ENCODE measurements at regions not wholly inside any gene's neighbourhood (a gene's known extent, or its start where the extent isn't known, plus 50 kb on each side); places are given as distances from the start of the nearest gene placed in this dataset.

- Mint-ChIP-seq H3K9me3 (peaks cover 10 to 11% of the 10 kb centered on the region in 2 donors), H3K36me3 (no peaks in the 10 kb centered on the region), H3K27ac (no peak overlapping the region)
- no peak for DNase-seq (ENCODE audit: low spot score in 2 of 2)
- no peak for ATAC-seq
Measured at GRCh38 chr9:26357803-26358344, 534.7 kb downstream of the CAAP1 start.

- H3K27ac Mint-ChIP-seq: no peak overlapping the region
Measured at GRCh38 chr9:26356491-26356890, 536.1 kb downstream of the CAAP1 start.

GRCh38 chr9:26346942-26347477 is 545.6 kb downstream of the CAAP1 start:
- Mint-ChIP-seq H3K36me3 (peaks cover 0 to 4% of the 10 kb centered on the region in 2 donors), H3K9me3 (peaks cover 20 to 22% of the 10 kb centered on the region in 2 donors), H3K27ac (no peak overlapping the region)
- no peak for DNase-seq (ENCODE audit: low spot score in 2 of 2)
- no peak for ATAC-seq

More at GRCh38 chr9:26356491-26356890, 536.1 kb downstream of the CAAP1 start:
- ATAC-seq: no peak
- DNase-seq (ENCODE audit: low spot score in 2 of 2): no peak
- peaks cover 13 to 15% of the 10 kb centered on the region in 2 donors for H3K9me3 Mint-ChIP-seq
- H3K36me3 Mint-ChIP-seq: no peaks in the 10 kb centered on the region

GRCh38 chr9:26341545-26341944 is 551.1 kb downstream of the CAAP1 start:
- ATAC-seq (no peak), DNase-seq (ENCODE audit: low spot score in 2 of 2) (no peak)
- H3K36me3 Mint-ChIP-seq: peaks cover 0 to 4% of the 10 kb centered on the region in 2 donors
- H3K9me3 Mint-ChIP-seq: peaks cover 23 to 28% of the 10 kb centered on the region in 2 donors
- H3K27ac Mint-ChIP-seq: no peak overlapping the region

GRCh38 chr9:26339796-26340195 is 552.8 kb downstream of the CAAP1 start:
- Mint-ChIP-seq H3K36me3 (peaks cover 0 to 4% of the 10 kb centered on the region in 2 donors), H3K27ac (no peak overlapping the region), H3K9me3 (peaks cover 17 to 21% of the 10 kb centered on the region in 2 donors)
- ATAC-seq (no peak), DNase-seq (ENCODE audit: low spot score in 2 of 2) (no peak)

- ATAC-seq (no peak), DNase-seq (ENCODE audit: low spot score in 2 of 2) (no peak)
- Mint-ChIP-seq H3K9me3 (peaks cover 12 to 13% of the 10 kb centered on the region in 2 donors), H3K36me3 (no peaks in the 10 kb centered on the region), H3K27ac (no peak overlapping the region)
Measured at GRCh38 chr9:26335116-26335515, 557.5 kb downstream of the CAAP1 start.

- Mint-ChIP-seq H3K9me3 (peaks cover 12 to 13% of the 10 kb centered on the region in 2 donors), H3K36me3 (no peaks in the 10 kb centered on the region), H3K27ac (no peak overlapping the region)
- no peak for ATAC-seq
- DNase-seq (ENCODE audit: low spot score in 2 of 2): no peak
Measured at GRCh38 chr9:26334706-26335105, 557.9 kb downstream of the CAAP1 start.

- DNase-seq (ENCODE audit: low spot score in 2 of 2) (no peak), ATAC-seq (no peak)
- no peaks in the 10 kb centered on the region for H3K36me3 Mint-ChIP-seq
- peaks cover 3 to 9% of the 10 kb centered on the region in 2 donors for H3K9me3 Mint-ChIP-seq
- no peak overlapping the region for H3K27ac Mint-ChIP-seq
Measured at GRCh38 chr9:26331223-26331622, 561.4 kb downstream of the CAAP1 start.

GRCh38 chr9:26329974-26330373 is 562.6 kb downstream of the CAAP1 start:
- ATAC-seq: no peak
- peaks cover 3 to 9% of the 10 kb centered on the region in 2 donors for H3K9me3 Mint-ChIP-seq

GRCh38 chr9:26326563-26326962 is 566.0 kb downstream of the CAAP1 start:
- no peak for DNase-seq (ENCODE audit: low spot score in 2 of 2)
- peaks cover 14 to 20% of the 10 kb centered on the region in 2 donors for H3K9me3 Mint-ChIP-seq

More at GRCh38 chr9:26329974-26330373, 562.6 kb downstream of the CAAP1 start:
- Mint-ChIP-seq H3K27ac (no peak overlapping the region), H3K36me3 (no peaks in the 10 kb centered on the region)
- no peak for DNase-seq (ENCODE audit: low spot score in 2 of 2)

GRCh38 chr9:26325444-26325829 is 567.2 kb downstream of the CAAP1 start:
- no peak for ATAC-seq
- Mint-ChIP-seq H3K27ac (no peak overlapping the region), H3K36me3 (no peaks in the 10 kb centered on the region), H3K9me3 (peaks cover 12 to 15% of the 10 kb centered on the region in 2 donors)
- no peak for DNase-seq (ENCODE audit: low spot score in 2 of 2)

More at GRCh38 chr9:26326563-26326962, 566.0 kb downstream of the CAAP1 start:
- no peak for ATAC-seq
- Mint-ChIP-seq H3K36me3 (no peaks in the 10 kb centered on the region), H3K27ac (no peak overlapping the region)

GRCh38 chr9:26324786-26325443 is 567.7 kb downstream of the CAAP1 start:
- ATAC-seq (no peak), DNase-seq (ENCODE audit: low spot score in 2 of 2) (no peak)
- H3K9me3 Mint-ChIP-seq: peaks cover 12 to 15% of the 10 kb centered on the region in 2 donors
- no peak overlapping the region for H3K27ac Mint-ChIP-seq
- H3K36me3 Mint-ChIP-seq: no peaks in the 10 kb centered on the region

- Mint-ChIP-seq H3K9me3 (peaks cover 11 to 12% of the 10 kb centered on the region in 2 donors), H3K27ac (no peak overlapping the region), H3K36me3 (no peaks in the 10 kb centered on the region)
- no peak for DNase-seq (ENCODE audit: low spot score in 2 of 2)
- no peak for ATAC-seq
Measured at GRCh38 chr9:26321935-26322334, 570.7 kb downstream of the CAAP1 start.

- Mint-ChIP-seq H3K9me3 (peaks cover 11 to 12% of the 10 kb centered on the region in 2 donors), H3K36me3 (no peaks in the 10 kb centered on the region), H3K27ac (no peak overlapping the region)
- ATAC-seq (no peak), DNase-seq (ENCODE audit: low spot score in 2 of 2) (no peak)
Measured at GRCh38 chr9:26319859-26320258, 572.7 kb downstream of the CAAP1 start.

- Mint-ChIP-seq H3K9me3 (peaks cover 0 to 14% of the 10 kb centered on the region in 2 donors), H3K27ac (no peak overlapping the region), H3K36me3 (no peaks in the 10 kb centered on the region)
- DNase-seq (ENCODE audit: low spot score in 2 of 2) (no peak), ATAC-seq (no peak)
Measured at GRCh38 chr9:26313108-26313507, 579.5 kb downstream of the CAAP1 start.

- no peak for DNase-seq (ENCODE audit: low spot score in 2 of 2)
- ATAC-seq: no peak
- Mint-ChIP-seq H3K9me3 (peaks cover 10 to 24% of the 10 kb centered on the region in 2 donors), H3K36me3 (no peaks in the 10 kb centered on the region), H3K27ac (no peak overlapping the region)
Measured at GRCh38 chr9:26311463-26311995, 581.1 kb downstream of the CAAP1 start.

- ATAC-seq (no peak), DNase-seq (ENCODE audit: low spot score in 2 of 2) (no peak)
- Mint-ChIP-seq H3K27ac (no peak overlapping the region), H3K9me3 (peaks cover 11 to 25% of the 10 kb centered on the region in 2 donors), H3K36me3 (no peaks in the 10 kb centered on the region)
Measured at GRCh38 chr9:26310294-26310693, 582.3 kb downstream of the CAAP1 start.
